ENCODE measurements at regions not wholly inside any gene's neighbourhood (a gene's known extent, or its start where the extent isn't known, plus 50 kb on each side); places are given as distances from the start of the nearest gene placed in this dataset.

- no peak for DNase-seq
- H3K9ac ChIP-seq = no peak overlapping the region
- in situ Hi-C loops (cut with MboI) = no loop called here
- TF ChIP-seq EZH2 (IDR thresholded peaks at IDR 0.05; ENCODE audit: insufficient read depth, poor library complexity, severe bottlenecking) (no peak), EZH2phosphoT487 (IDR thresholded peaks at IDR 0.05; ENCODE audit: insufficient read depth, low read depth) (no peak)
- no peaks in the 10 kb centered on the region for H3K4me1 ChIP-seq (ENCODE audit: insufficient read depth)
- no peak overlapping the region for H3K4me2 ChIP-seq (ENCODE audit: unreplicated experiment)
- H4K20me1 ChIP-seq (ENCODE audit: insufficient read depth) = no peaks in the 10 kb centered on the region
- H3K27me3 ChIP-seq (replicated peaks; ENCODE audit: insufficient read depth) = no peaks in the 10 kb centered on the region
- whole genome bisulfite sequencing, 2 experiments (ENCODE audit: low coverage in 1 of 2, low lambda C conversion rate in 2 of 2, missing lambda C conversion rate in 2 of 2) = 36 to 55% methylated on average over 2 to 4 of the region's 4 CpGs
- no peak overlapping the region for H3K4me3 ChIP-seq
- H3K9me2 ChIP-seq (ENCODE audit: insufficient read depth) = no peaks in the 10 kb centered on the region
- H3K27ac ChIP-seq = no peak overlapping the region
- no peaks in the 10 kb centered on the region for H3K79me2 ChIP-seq (ENCODE audit: insufficient read depth)
- no peak overlapping the region for H2AFZ ChIP-seq
- H3K36me3 ChIP-seq (ENCODE audit: low read depth) = no peaks in the 10 kb centered on the region
- H3F3A ChIP-seq (ENCODE audit: insufficient read depth) = no peaks in the 10 kb centered on the region
- no peaks in the 10 kb centered on the region for H3K9me3 ChIP-seq (ENCODE audit: low read depth)
These were observed 539.8 kb upstream of the ARX start for GRCh38 chrX:25555521-25555920.

- no peak for DNase-seq
- Histone ChIP-seq H4K20me1 (ENCODE audit: insufficient read depth) (no peaks in the 10 kb centered on the region), H3K27ac (no peak overlapping the region), H3K4me2 (ENCODE audit: unreplicated experiment) (no peak overlapping the region), H3K36me3 (ENCODE audit: low read depth) (no peaks in the 10 kb centered on the region), H3K79me2 (ENCODE audit: insufficient read depth) (no peaks in the 10 kb centered on the region), H3K27me3 (replicated peaks; ENCODE audit: insufficient read depth) (no peaks in the 10 kb centered on the region), H3K4me3 (no peak overlapping the region), H3F3A (ENCODE audit: insufficient read depth) (no peaks in the 10 kb centered on the region), H3K9ac (no peak overlapping the region), H3K9me3 (ENCODE audit: low read depth) (no peaks in the 10 kb centered on the region), H2AFZ (no peak overlapping the region), H3K4me1 (ENCODE audit: insufficient read depth) (no peaks in the 10 kb centered on the region), H3K9me2 (ENCODE audit: insufficient read depth) (no peaks in the 10 kb centered on the region)
- TF ChIP-seq EZH2 (IDR thresholded peaks at IDR 0.05; ENCODE audit: insufficient read depth, poor library complexity, severe bottlenecking) = no peak
- no peak for TF ChIP-seq EZH2phosphoT487 (IDR thresholded peaks at IDR 0.05; ENCODE audit: insufficient read depth, low read depth)
- 8 to 12% methylated on average over 2 of the region's 2 CpGs for WGBS, 2 experiments (ENCODE audit: low coverage in 1 of 2, low lambda C conversion rate in 2 of 2, missing lambda C conversion rate in 2 of 2)
- in situ Hi-C loops (cut with MboI) = no loop called here
These were observed 542.4 kb upstream of the ARX start for GRCh38 chrX:25558137-25558536.

GRCh38 chrX:25561190-25561589 is 545.4 kb upstream of the ARX start:
- H3K4me1 ChIP-seq (ENCODE audit: insufficient read depth) = no peaks in the 10 kb centered on the region
- TF ChIP-seq EZH2 (IDR thresholded peaks at IDR 0.05; ENCODE audit: insufficient read depth, poor library complexity, severe bottlenecking) (no peak), EZH2phosphoT487 (IDR thresholded peaks at IDR 0.05; ENCODE audit: insufficient read depth, low read depth) (no peak)
- H3K79me2 ChIP-seq (ENCODE audit: insufficient read depth) = no peaks in the 10 kb centered on the region
- H3K27me3 ChIP-seq (replicated peaks; ENCODE audit: insufficient read depth) = no peaks in the 10 kb centered on the region
- in situ Hi-C loops (cut with MboI) = no loop called here
- DNase-seq = no peak
- H3K9ac ChIP-seq = no peak overlapping the region
- 0% methylated on average over 1 of the region's 1 CpG for WGBS, 2 experiments (ENCODE audit: low coverage in 1 of 2, low lambda C conversion rate in 2 of 2, missing lambda C conversion rate in 2 of 2)
- H3K9me3 ChIP-seq (ENCODE audit: low read depth) = no peaks in the 10 kb centered on the region
- no peaks in the 10 kb centered on the region for H3K9me2 ChIP-seq (ENCODE audit: insufficient read depth)
- H4K20me1 ChIP-seq (ENCODE audit: insufficient read depth) = no peaks in the 10 kb centered on the region
- no peaks in the 10 kb centered on the region for H3K36me3 ChIP-seq (ENCODE audit: low read depth)
- no peak overlapping the region for H2AFZ ChIP-seq
- H3F3A ChIP-seq (ENCODE audit: insufficient read depth) = no peaks in the 10 kb centered on the region
- no peak overlapping the region for H3K4me2 ChIP-seq (ENCODE audit: unreplicated experiment)
- no peak overlapping the region for H3K4me3 ChIP-seq
- H3K27ac ChIP-seq = no peak overlapping the region

DNA sequence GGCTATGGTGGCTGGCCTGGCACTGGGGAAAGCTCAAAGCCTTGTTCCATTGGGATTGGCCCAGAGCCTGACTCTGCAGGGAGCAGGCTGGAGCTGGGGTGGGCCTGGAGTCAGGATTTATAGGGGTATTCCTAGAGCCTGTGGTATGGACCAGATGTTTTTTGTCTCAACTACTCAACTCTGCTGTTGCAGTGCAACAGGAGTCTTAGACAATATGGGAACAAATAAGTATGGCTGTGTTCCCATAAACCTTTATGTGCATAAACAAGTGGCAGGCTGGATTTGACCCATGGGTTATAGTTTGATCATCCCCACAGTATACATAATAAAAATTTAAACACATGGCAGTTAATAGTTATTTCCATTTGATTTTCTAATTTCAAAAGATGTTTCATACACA is 557.9 kb upstream of the ARX start:
- no peak for TF ChIP-seq EZH2phosphoT487 (IDR thresholded peaks at IDR 0.05; ENCODE audit: insufficient read depth, low read depth)
- no peak for TF ChIP-seq EZH2 (IDR thresholded peaks at IDR 0.05; ENCODE audit: insufficient read depth, poor library complexity, severe bottlenecking)
- no peak overlapping the region for H3K9ac ChIP-seq
- no peak for DNase-seq

DNA sequence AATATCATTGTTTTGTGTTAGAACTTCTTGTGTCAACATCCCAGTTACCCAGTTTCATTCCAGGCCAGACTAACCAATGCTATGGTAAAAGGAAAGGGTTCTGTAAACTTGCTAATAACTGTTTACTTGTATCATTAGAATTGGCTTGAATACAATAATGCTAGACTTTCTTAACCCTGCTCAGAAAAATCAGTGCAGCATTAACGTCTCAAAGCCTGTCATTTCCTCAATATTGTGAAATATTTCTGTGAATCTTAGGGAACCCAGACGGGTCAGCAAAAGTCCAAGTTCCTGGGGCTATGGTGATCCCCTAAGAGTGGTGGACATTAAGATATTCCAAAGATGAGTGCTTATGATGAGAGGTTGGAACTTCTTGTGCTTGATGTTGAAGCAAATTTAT is 541.2 kb upstream of the MAGEB18 start:
- Histone ChIP-seq H4K20me1 (ENCODE audit: insufficient read depth) (no peaks in the 10 kb centered on the region), H3K9me2 (ENCODE audit: insufficient read depth) (no peaks in the 10 kb centered on the region), H3K4me1 (ENCODE audit: insufficient read depth) (no peaks in the 10 kb centered on the region), H3K9me3 (ENCODE audit: low read depth) (no peaks in the 10 kb centered on the region), H2AFZ (no peak overlapping the region), H3K79me2 (ENCODE audit: insufficient read depth) (no peaks in the 10 kb centered on the region), H3K36me3 (ENCODE audit: low read depth) (no peaks in the 10 kb centered on the region), H3K4me3 (no peak overlapping the region), H3K27me3 (replicated peaks; ENCODE audit: insufficient read depth) (no peaks in the 10 kb centered on the region), H3F3A (ENCODE audit: insufficient read depth) (no peaks in the 10 kb centered on the region), H3K4me2 (ENCODE audit: unreplicated experiment) (no peak overlapping the region), H3K27ac (no peak overlapping the region), H3K9ac (no peak overlapping the region)
- DNase-seq = no peak
- TF ChIP-seq EZH2phosphoT487 (IDR thresholded peaks at IDR 0.05; ENCODE audit: insufficient read depth, low read depth) (no peak), EZH2 (IDR thresholded peaks at IDR 0.05; ENCODE audit: insufficient read depth, poor library complexity, severe bottlenecking) (no peak)
- in situ Hi-C loops (cut with MboI) = no loop called here
- WGBS, 2 experiments (ENCODE audit: low coverage in 1 of 2, low lambda C conversion rate in 2 of 2, missing lambda C conversion rate in 2 of 2) = 11 to 25% methylated on average over 2 of the region's 2 CpGs

More for the DNA sequence above, 557.9 kb upstream of the ARX start:
- in situ Hi-C loops (cut with MboI) = no loop called here
- Histone ChIP-seq H2AFZ (no peak overlapping the region), H3K27ac (no peak overlapping the region), H3K9me2 (ENCODE audit: insufficient read depth) (no peaks in the 10 kb centered on the region), H3K27me3 (replicated peaks; ENCODE audit: insufficient read depth) (no peaks in the 10 kb centered on the region), H3K4me1 (ENCODE audit: insufficient read depth) (no peaks in the 10 kb centered on the region), H4K20me1 (ENCODE audit: insufficient read depth) (no peaks in the 10 kb centered on the region), H3K79me2 (ENCODE audit: insufficient read depth) (no peaks in the 10 kb centered on the region), H3K36me3 (ENCODE audit: low read depth) (no peaks in the 10 kb centered on the region), H3K4me2 (ENCODE audit: unreplicated experiment) (no peak overlapping the region), H3F3A (ENCODE audit: insufficient read depth) (no peaks in the 10 kb centered on the region), H3K9me3 (ENCODE audit: low read depth) (no peaks in the 10 kb centered on the region), H3K4me3 (no peak overlapping the region)
